Left ventricle myocardium superior (tissue), 1 donor: ENCODE measurements at regions not wholly inside any gene's neighbourhood (a gene's known extent, or its start where the extent isn't known, plus 50 kb on each side); places are given as distances from the start of the nearest gene placed in this dataset.

Source experiments
- ATAC-seq: fragments of 200-7000 bp; cut with Tn5 transposase; one replicate; pipeline ENCODE4 v1.9.1; 2020; ENCODE audit warnings: mild to moderate bottlenecking, moderate library complexity
- DNase-seq: peaks from one replicate; pipeline ENCODE4 v3.0.0-alpha.2; 2020
- intact Hi-C: fragments of 100-400 bp; cut with micrococcal nuclease; formaldehyde crosslinking; loops from one replicate; pipeline ENCODE4 v1.11.0; 2022
- donor health status: DM: no; HTN: yes; CAD: no; lungs with severe emphysema.

- peak; percentile 92 for ATAC-seq
- peak; percentile 72 for DNase-seq
- intact Hi-C loops = no loop called here
Measured at GRCh38 chr13:50512474-50513299, 330.8 kb downstream of the DLEU7 start.

- intact Hi-C loops = no loop called here
- no peak for DNase-seq
- peak; percentile 70 for ATAC-seq
Measured at GRCh38 chr13:50513300-50513877, 330.1 kb downstream of the DLEU7 start.

GRCh38 chr13:50514249-50514648 lies 329.2 kb downstream of the DLEU7 start:
- intact Hi-C loops = no loop called here

GRCh38 chr13:50518131-50518530 lies 325.4 kb downstream of the DLEU7 start:
- ATAC-seq = no peak
- no peak for DNase-seq
- intact Hi-C loops = no loop called here

More at GRCh38 chr13:50514249-50514648, 329.2 kb downstream of the DLEU7 start:
- no peak for DNase-seq
- no peak for ATAC-seq

GRCh38 chr13:50518781-50519201 lies 324.7 kb downstream of the DLEU7 start:
- intact Hi-C loops = no loop called here
- ATAC-seq = peak; percentile 10

GRCh38 chr13:50519866-50520265 lies 323.6 kb downstream of the DLEU7 start:
- peak; percentile 41 for ATAC-seq
- intact Hi-C loops = loop anchor here (10.0 kb wide), 1 partner anchor 125 kb away; no protein-coding TSS in a partner anchor
- no peak for DNase-seq

More at GRCh38 chr13:50518781-50519201, 324.7 kb downstream of the DLEU7 start:
- DNase-seq = no peak

GRCh38 chr13:50521006-50521830 lies 322.3 kb downstream of the DLEU7 start:
- no peak for DNase-seq
- intact Hi-C loops = loop anchor here (10.0 kb wide), 1 partner anchor 126 kb away; no protein-coding TSS in a partner anchor
- ATAC-seq = no peak

- ATAC-seq (peak; percentile 77), DNase-seq (no peak)
Measured at GRCh38 chr13:50521831-50522149, 321.7 kb downstream of the DLEU7 start.

GRCh38 chr13:50522506-50522905 lies 321.0 kb downstream of the DLEU7 start:
- ATAC-seq = no peak
- intact Hi-C loops = loop anchor here (10.0 kb wide), 1 partner anchor 128 kb away; no protein-coding TSS in a partner anchor
- DNase-seq = no peak

More at GRCh38 chr13:50521831-50522149, 321.7 kb downstream of the DLEU7 start:
- intact Hi-C loops = loop anchor here (10.0 kb wide), 1 partner anchor 127 kb away; no protein-coding TSS in a partner anchor

- DNase-seq (no peak), ATAC-seq (no peak)
- intact Hi-C loops = loop anchor here (10.0 kb wide), 1 partner anchor 129 kb away; no protein-coding TSS in a partner anchor
Measured at GRCh38 chr13:50523307-50523706, 320.2 kb downstream of the DLEU7 start.

GRCh38 chr13:50524560-50524959 lies 318.9 kb downstream of the DLEU7 start:
- ATAC-seq = no peak
- DNase-seq = no peak
- intact Hi-C loops = loop anchor here (10.0 kb wide), 1 partner anchor 130 kb away; no protein-coding TSS in a partner anchor

GRCh38 chr13:50526661-50527071 lies 316.8 kb downstream of the DLEU7 start:
- DNase-seq (peak; percentile 23), ATAC-seq (no peak)
- intact Hi-C loops = loop anchor here (10.0 kb wide), 1 partner anchor 132 kb away; no protein-coding TSS in a partner anchor

GRCh38 chr13:50527188-50527587 lies 316.3 kb downstream of the DLEU7 start:
- ATAC-seq (no peak), DNase-seq (peak; percentile 30)
- intact Hi-C loops = loop anchor here (10.0 kb wide), 1 partner anchor 132 kb away; no protein-coding TSS in a partner anchor

- intact Hi-C loops = loop anchor here (10.0 kb wide), 1 partner anchor 133 kb away; no protein-coding TSS in a partner anchor
- ATAC-seq (no peak), DNase-seq (peak; percentile 19)
Measured at GRCh38 chr13:50527612-50528509, 315.6 kb downstream of the DLEU7 start.

- DNase-seq (peak; percentile 94), ATAC-seq (peak; percentile 96)
- intact Hi-C loops = loop anchor here (10.0 kb wide), 1 partner anchor 135 kb away; no protein-coding TSS in a partner anchor
Measured at GRCh38 chr13:50529154-50529882, 314.2 kb downstream of the DLEU7 start.

GRCh38 chr13:50531917-50532899 lies 311.3 kb downstream of the DLEU7 start:
- intact Hi-C loops = loop anchor here (5.0 to 10.0 kb wide), 4 partner anchors 270 to 557 kb away; no protein-coding TSS in a partner anchor
- ATAC-seq (no peak), DNase-seq (no peak)
